ENCODE measurements at regions not wholly inside any gene's neighbourhood (a gene's known extent, or its start where the extent isn't known, plus 50 kb on each side); places are given as distances from the start of the nearest gene placed in this dataset.

- DNase-seq (ENCODE audit: low spot score): no peak
Observed at GRCh38 chr7:132733860-132734259, 157.6 kb upstream of the PLXNA4 start.

GRCh38 chr7:132732321-132732865 is 156.1 kb upstream of the PLXNA4 start:
- DNase-seq (ENCODE audit: low spot score): no peak

- no peak for DNase-seq (ENCODE audit: low spot score)
Observed at GRCh38 chr7:132730105-132730504, 153.8 kb upstream of the PLXNA4 start.

- no peak for DNase-seq (ENCODE audit: low spot score)
Observed at GRCh38 chr7:132723506-132724081, 147.3 kb upstream of the PLXNA4 start.

- DNase-seq (ENCODE audit: low spot score): no peak
Observed at GRCh38 chr7:132720835-132721234, 144.6 kb upstream of the PLXNA4 start.

- DNase-seq (ENCODE audit: low spot score): no peak
Observed at GRCh38 chr7:132713893-132714292, 137.6 kb upstream of the PLXNA4 start.

- no peak for DNase-seq (ENCODE audit: low spot score)
Observed at GRCh38 chr7:132709971-132710567, 133.8 kb upstream of the PLXNA4 start.

GRCh38 chr7:132708470-132708869 is 132.2 kb upstream of the PLXNA4 start:
- no peak for DNase-seq (ENCODE audit: low spot score)

GRCh38 chr7:132705146-132705545 is 128.9 kb upstream of the PLXNA4 start:
- DNase-seq (ENCODE audit: low spot score): no peak

GRCh38 chr7:132703742-132704141 is 127.5 kb upstream of the PLXNA4 start:
- DNase-seq (ENCODE audit: low spot score): no peak

- DNase-seq (ENCODE audit: low spot score): no peak
Observed at GRCh38 chr7:132697003-132697402, 120.7 kb upstream of the PLXNA4 start.

GRCh38 chr7:132696332-132696731 is 120.1 kb upstream of the PLXNA4 start:
- no peak for DNase-seq (ENCODE audit: low spot score)

- DNase-seq (ENCODE audit: low spot score): no peak
Observed at GRCh38 chr7:132691201-132691600, 114.9 kb upstream of the PLXNA4 start.

- no peak for DNase-seq (ENCODE audit: low spot score)
Observed at GRCh38 chr7:132690174-132690573, 113.9 kb upstream of the PLXNA4 start.

- DNase-seq (ENCODE audit: low spot score): no peak
Observed at GRCh38 chr7:132687981-132688383, 111.7 kb upstream of the PLXNA4 start.

GRCh38 chr7:132687016-132687415 is 110.7 kb upstream of the PLXNA4 start:
- DNase-seq (ENCODE audit: low spot score): no peak

- DNase-seq (ENCODE audit: low spot score): no peak
Observed at GRCh38 chr7:132685277-132685676, 109.0 kb upstream of the PLXNA4 start.

- DNase-seq (ENCODE audit: low spot score): no peak
Observed at GRCh38 chr7:132683896-132684690, 107.8 kb upstream of the PLXNA4 start.

- no peak for DNase-seq (ENCODE audit: low spot score)
Observed at GRCh38 chr7:132681951-132682350, 105.7 kb upstream of the PLXNA4 start.

- DNase-seq (ENCODE audit: low spot score): no peak
Observed at GRCh38 chr7:132680590-132680989, 104.3 kb upstream of the PLXNA4 start.

GRCh38 chr7:132678656-132679055 is 102.4 kb upstream of the PLXNA4 start:
- no peak for DNase-seq (ENCODE audit: low spot score)

- DNase-seq (ENCODE audit: low spot score): no peak
Observed at GRCh38 chr7:132677918-132678317, 101.6 kb upstream of the PLXNA4 start.
